ENCODE measurements at regions not wholly inside any gene's neighbourhood (a gene's known extent, or its start where the extent isn't known, plus 50 kb on each side); places are given as distances from the start of the nearest gene placed in this dataset.

DNA sequence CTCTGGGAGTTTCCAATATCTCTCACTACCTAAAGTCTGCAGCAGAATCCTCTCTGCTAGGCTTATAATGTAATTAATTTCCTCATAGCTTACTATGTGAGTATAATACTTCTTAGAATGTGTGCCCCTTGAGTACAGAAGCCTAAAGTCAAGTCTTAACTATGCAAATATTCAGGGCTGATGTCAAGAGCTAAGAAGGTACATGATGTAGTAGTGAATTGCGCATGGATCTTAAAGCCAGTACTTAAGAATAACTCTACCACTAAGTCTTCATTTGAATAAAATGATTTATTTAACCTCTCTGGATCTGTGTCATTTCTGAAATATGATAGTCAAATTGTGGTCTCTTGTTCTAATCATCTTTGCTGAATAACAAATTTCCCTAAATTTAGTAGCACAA lies 442.9 kb downstream of the DTWD2 start:
- ChIA-PET CTCF (no interaction called here), POLR2A (no interaction called here)

DNA sequence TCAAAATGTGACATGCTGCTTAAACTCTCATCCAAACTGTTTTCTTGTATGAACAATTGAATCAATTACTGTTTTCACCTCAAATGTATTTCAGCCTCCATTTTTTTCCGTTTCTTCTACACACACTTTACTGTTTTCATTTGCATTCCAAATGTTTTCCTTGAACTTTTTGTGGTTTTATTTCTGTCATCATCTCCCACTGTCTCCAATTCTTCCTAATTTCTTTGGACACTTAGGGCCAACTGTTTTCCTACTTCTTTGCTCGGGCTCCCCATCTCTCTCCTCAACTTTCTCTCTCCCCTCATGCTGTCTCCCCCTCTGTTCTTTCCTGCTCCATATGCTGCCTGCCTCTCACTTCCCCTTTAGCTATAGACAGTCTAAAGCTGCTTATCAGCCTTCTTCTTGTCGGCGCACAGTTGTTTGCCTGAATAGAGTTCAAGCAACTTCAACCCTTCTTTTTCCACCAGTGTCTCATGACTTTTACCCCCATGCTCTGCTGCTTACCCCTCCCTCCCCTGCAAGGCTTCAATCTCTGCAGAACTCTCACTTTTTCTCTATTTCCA lies 443.4 kb downstream of the DTWD2 start:
- ChIA-PET POLR2A (no interaction called here), CTCF (no interaction called here)
- no peaks in the 10 kb centered on the region for H3K36me3 Mint-ChIP-seq (ENCODE audit: low read depth)
- DNase-seq (no peak), ATAC-seq (ENCODE audit: low read depth) (no peak)
- peaks cover 2% of the 10 kb centered on the region for H3K27me3 Mint-ChIP-seq
- no peaks in the 10 kb centered on the region for H3K4me1 Mint-ChIP-seq
- H3K27ac Mint-ChIP-seq = no peak overlapping the region
- TF ChIP-seq, protein P1, sequence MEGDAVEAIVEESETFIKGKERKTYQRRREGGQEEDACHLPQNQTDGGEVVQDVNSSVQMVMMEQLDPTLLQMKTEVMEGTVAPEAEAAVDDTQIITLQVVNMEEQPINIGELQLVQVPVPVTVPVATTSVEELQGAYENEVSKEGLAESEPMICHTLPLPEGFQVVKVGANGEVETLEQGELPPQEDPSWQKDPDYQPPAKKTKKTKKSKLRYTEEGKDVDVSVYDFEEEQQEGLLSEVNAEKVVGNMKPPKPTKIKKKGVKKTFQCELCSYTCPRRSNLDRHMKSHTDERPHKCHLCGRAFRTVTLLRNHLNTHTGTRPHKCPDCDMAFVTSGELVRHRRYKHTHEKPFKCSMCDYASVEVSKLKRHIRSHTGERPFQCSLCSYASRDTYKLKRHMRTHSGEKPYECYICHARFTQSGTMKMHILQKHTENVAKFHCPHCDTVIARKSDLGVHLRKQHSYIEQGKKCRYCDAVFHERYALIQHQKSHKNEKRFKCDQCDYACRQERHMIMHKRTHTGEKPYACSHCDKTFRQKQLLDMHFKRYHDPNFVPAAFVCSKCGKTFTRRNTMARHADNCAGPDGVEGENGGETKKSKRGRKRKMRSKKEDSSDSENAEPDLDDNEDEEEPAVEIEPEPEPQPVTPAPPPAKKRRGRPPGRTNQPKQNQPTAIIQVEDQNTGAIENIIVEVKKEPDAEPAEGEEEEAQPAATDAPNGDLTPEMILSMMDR (IDR thresholded peaks at IDR 0.05) = no peak
- no peak overlapping the region for H3K4me3 Mint-ChIP-seq
- intact Hi-C loops (cut with micrococcal nuclease) = no loop called here
- no peaks in the 10 kb centered on the region for H3K9me3 Mint-ChIP-seq

More for the DNA sequence above, 442.9 kb downstream of the DTWD2 start:
- Mint-ChIP-seq H3K27ac (no peak overlapping the region), H3K9me3 (no peaks in the 10 kb centered on the region), H3K4me3 (no peak overlapping the region), H3K36me3 (ENCODE audit: low read depth) (no peaks in the 10 kb centered on the region), H3K27me3 (peaks cover 2% of the 10 kb centered on the region), H3K4me1 (no peaks in the 10 kb centered on the region)
- intact Hi-C loops (cut with micrococcal nuclease) = no loop called here
- TF ChIP-seq, protein P1 (IDR thresholded peaks at IDR 0.05) = no peak
- ATAC-seq (ENCODE audit: low read depth) = no peak
- DNase-seq = no peak

DNA sequence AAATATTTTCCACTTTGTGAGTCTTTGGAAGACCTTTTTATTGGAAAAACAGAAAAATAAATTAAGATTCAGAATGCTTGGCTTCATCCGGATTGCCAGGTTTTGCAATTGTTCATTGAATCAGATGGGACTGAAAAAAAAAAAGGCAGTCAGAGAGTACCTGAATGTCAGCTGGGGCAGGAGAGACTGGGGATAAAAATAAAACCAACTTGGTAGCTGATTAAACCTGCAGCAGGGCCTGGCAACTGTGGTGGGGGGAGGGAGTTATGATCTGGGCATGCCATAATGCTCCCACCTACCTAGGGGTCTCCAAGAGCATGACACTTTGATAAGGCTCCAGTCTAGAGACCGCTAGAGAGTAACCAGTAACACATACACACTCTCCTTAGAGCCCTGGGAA lies 454.4 kb downstream of the DTWD2 start:
- TF ChIP-seq, protein P1 (IDR thresholded peaks at IDR 0.05) = no peak
- ATAC-seq (ENCODE audit: low read depth) = no peak
- POLR2A ChIA-PET = no interaction called here
- no peaks in the 10 kb centered on the region for H3K36me3 Mint-ChIP-seq (ENCODE audit: low read depth)
- intact Hi-C loops (cut with micrococcal nuclease) = no loop called here
- no peaks in the 10 kb centered on the region for H3K27me3 Mint-ChIP-seq
- DNase-seq = no peak
- no peak overlapping the region for H3K27ac Mint-ChIP-seq
- H3K9me3 Mint-ChIP-seq = no peaks in the 10 kb centered on the region
- H3K4me3 Mint-ChIP-seq = no peak overlapping the region
- CTCF ChIA-PET = no interaction called here
- H3K4me1 Mint-ChIP-seq = no peaks in the 10 kb centered on the region

DNA sequence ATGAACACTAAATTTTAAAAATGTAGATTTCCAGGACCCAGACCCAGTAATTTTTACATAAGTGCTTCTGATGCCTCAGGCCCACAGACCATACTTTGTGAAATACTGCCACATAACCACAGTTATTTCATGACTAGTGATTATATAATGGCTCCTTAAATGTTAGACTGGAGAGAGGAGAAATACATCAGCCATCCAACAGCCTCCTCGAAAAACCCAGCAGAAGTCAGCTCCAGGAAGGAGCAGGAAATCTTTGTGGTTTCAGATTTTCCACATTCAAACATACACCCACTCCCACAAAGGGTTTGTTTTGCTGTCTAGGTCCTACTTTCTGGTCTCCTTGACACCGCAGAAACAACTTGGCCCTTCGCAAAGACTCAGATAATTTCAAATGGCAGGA lies 455.2 kb downstream of the DTWD2 start:
- intact Hi-C loops (cut with micrococcal nuclease) = no loop called here
- no peaks in the 10 kb centered on the region for H3K36me3 Mint-ChIP-seq (ENCODE audit: low read depth)

DNA sequence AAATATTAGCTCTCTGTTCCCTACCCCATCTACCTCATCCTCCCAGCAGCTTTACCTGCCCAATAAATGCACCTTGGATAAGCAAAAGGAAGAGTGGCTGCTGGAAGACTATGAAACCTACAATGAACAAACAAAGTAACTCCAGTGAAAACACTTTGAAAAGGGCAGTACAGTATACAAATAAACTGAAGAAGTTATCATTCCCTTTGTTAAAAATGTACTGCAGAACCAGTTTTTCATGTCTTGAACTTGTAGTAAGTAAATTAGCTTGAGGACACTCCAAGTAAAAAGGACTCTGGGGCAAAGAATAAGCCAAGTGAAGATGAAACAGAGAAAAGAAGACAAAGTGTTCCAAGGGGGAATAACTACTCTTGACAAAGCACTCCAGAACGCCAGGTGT lies 457.1 kb downstream of the DTWD2 start:
- H3K4me1 Mint-ChIP-seq = no peaks in the 10 kb centered on the region
- no peaks in the 10 kb centered on the region for H3K36me3 Mint-ChIP-seq (ENCODE audit: low read depth)
- no peak overlapping the region for H3K27ac Mint-ChIP-seq
- ATAC-seq (ENCODE audit: low read depth) (no peak), DNase-seq (no peak)
- no peaks in the 10 kb centered on the region for H3K9me3 Mint-ChIP-seq
- H3K27me3 Mint-ChIP-seq = no peaks in the 10 kb centered on the region
- CTCF ChIA-PET = no interaction called here
- no peak overlapping the region for H3K4me3 Mint-ChIP-seq
- intact Hi-C loops (cut with micrococcal nuclease) = no loop called here
- TF ChIP-seq, protein P1 (IDR thresholded peaks at IDR 0.05) = no peak
- POLR2A ChIA-PET = no interaction called here

More for the DNA sequence above, 455.2 kb downstream of the DTWD2 start:
- TF ChIP-seq, protein P1 (IDR thresholded peaks at IDR 0.05) = no peak
- Mint-ChIP-seq H3K4me3 (no peak overlapping the region), H3K27me3 (no peaks in the 10 kb centered on the region), H3K4me1 (no peaks in the 10 kb centered on the region), H3K9me3 (no peaks in the 10 kb centered on the region), H3K27ac (no peak overlapping the region)
- no peak for DNase-seq
- ChIA-PET POLR2A (no interaction called here), CTCF (no interaction called here)
- ATAC-seq (ENCODE audit: low read depth) = no peak

All from activated B cell treated with CpG ODN at 0.5 μM for 24 hours (primary cell).